Prostate gland (tissue), 2 donors: ENCODE measurements at regions not wholly inside any gene's neighbourhood (a gene's known extent, or its start where the extent isn't known, plus 50 kb on each side); places are given as distances from the start of the nearest gene placed in this dataset.

Experiments
- POLR2AphosphoS5 ChIP-seq: sonication (generic); formaldehyde crosslinking; IDR thresholded peaks from one replicate; pipeline ENCODE4 v1.6.1; 2017; ENCODE audit warnings: antibody characterized with exemption
- TF ChIP-seq, protein P1 (sequence below), 4 experiments: fragments of 200-600 bp in 2 of 4; fragments of 450-650 bp in 2 of 4; sonication (generic) in 2 of 4; IDR thresholded peaks; 1 replicate in 3 of 4; 2 replicates in 1 of 4; pipeline ENCODE4 v1.5.1; 2016 to 2019; ENCODE audit warnings: antibody characterized with exemption in 4 of 4, mild to moderate bottlenecking in 2 of 4, moderate library complexity in 2 of 4

- TF ChIP-seq, protein P1, sequence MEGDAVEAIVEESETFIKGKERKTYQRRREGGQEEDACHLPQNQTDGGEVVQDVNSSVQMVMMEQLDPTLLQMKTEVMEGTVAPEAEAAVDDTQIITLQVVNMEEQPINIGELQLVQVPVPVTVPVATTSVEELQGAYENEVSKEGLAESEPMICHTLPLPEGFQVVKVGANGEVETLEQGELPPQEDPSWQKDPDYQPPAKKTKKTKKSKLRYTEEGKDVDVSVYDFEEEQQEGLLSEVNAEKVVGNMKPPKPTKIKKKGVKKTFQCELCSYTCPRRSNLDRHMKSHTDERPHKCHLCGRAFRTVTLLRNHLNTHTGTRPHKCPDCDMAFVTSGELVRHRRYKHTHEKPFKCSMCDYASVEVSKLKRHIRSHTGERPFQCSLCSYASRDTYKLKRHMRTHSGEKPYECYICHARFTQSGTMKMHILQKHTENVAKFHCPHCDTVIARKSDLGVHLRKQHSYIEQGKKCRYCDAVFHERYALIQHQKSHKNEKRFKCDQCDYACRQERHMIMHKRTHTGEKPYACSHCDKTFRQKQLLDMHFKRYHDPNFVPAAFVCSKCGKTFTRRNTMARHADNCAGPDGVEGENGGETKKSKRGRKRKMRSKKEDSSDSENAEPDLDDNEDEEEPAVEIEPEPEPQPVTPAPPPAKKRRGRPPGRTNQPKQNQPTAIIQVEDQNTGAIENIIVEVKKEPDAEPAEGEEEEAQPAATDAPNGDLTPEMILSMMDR (IDR thresholded peaks at IDR 0.05) = no peak
- TF ChIP-seq POLR2AphosphoS5 = no peak
Measured at GRCh38 chr10:109588259-109588658, 335.1 kb downstream of the XPNPEP1 start.
